ENCODE measurements at regions not wholly inside any gene's neighbourhood (a gene's known extent, or its start where the extent isn't known, plus 50 kb on each side); places are given as distances from the start of the nearest gene placed in this dataset.

DNA sequence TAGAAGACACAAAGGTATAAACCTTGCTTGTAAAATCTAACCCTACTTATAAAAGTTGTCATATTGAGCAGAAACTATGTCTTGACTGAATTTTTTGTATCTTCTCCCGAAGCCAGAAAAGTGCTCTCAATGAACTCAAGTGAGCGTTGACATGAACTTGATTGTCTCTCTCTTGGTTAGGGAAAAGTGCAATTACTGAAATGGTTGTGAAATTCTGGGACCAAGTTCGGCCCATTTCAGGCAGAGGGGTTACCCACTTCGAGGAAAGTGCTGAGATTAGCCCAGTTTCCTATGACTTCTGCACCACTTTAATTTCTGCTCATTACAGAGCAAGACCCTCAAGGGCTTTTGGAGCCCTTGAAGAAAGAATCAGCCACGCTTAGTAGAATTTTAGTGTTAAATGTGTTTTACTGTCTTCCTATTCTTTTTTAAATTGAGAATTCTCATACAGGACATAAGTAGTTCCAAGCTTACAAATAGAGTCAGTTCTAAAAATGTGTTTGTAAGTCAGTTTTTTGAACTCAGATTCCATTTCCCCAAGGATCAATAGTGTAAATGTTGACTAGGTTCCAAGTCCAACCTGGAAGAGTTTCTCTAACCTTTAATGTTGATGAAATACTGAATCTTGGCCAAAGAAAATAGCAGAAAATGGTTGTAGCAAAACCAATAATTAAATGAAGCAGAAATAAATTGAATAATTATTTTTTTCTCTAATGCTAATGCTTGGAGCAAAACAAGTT is 125.7 kb upstream of the ACSL4 start:
- no peak for TF ChIP-seq POLR2A (IDR thresholded peaks at IDR 0.05)
- TF ChIP-seq, protein P1, sequence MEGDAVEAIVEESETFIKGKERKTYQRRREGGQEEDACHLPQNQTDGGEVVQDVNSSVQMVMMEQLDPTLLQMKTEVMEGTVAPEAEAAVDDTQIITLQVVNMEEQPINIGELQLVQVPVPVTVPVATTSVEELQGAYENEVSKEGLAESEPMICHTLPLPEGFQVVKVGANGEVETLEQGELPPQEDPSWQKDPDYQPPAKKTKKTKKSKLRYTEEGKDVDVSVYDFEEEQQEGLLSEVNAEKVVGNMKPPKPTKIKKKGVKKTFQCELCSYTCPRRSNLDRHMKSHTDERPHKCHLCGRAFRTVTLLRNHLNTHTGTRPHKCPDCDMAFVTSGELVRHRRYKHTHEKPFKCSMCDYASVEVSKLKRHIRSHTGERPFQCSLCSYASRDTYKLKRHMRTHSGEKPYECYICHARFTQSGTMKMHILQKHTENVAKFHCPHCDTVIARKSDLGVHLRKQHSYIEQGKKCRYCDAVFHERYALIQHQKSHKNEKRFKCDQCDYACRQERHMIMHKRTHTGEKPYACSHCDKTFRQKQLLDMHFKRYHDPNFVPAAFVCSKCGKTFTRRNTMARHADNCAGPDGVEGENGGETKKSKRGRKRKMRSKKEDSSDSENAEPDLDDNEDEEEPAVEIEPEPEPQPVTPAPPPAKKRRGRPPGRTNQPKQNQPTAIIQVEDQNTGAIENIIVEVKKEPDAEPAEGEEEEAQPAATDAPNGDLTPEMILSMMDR (IDR thresholded peaks at IDR 0.05): no peak
